ENCODE measurements at regions not wholly inside any gene's neighbourhood (a gene's known extent, or its start where the extent isn't known, plus 50 kb on each side); places are given as distances from the start of the nearest gene placed in this dataset.

GRCh38 chr5:143571642-143572624 lies 168.4 kb upstream of the NR3C1 start:
- H2AFZ ChIP-seq (ENCODE audit: control insufficient read depth, low read length): no peak overlapping the region
- FAIRE-seq (no peak), DNase-seq (ENCODE audit: low read depth, low spot score) (no peak)
- no peak overlapping the region for H3K4me2 ChIP-seq (ENCODE audit: control insufficient read depth, extremely low read depth, insufficient read depth, low read depth, low read length)
- H3K4me3 ChIP-seq (ENCODE audit: control insufficient read depth in 2 of 3, extremely low read depth in 1 of 3, insufficient read depth in 2 of 3, low read depth in 1 of 3, low read length in 3 of 3): no peak overlapping the region
- H3K9me1 ChIP-seq (ENCODE audit: control insufficient read depth, extremely low read depth, insufficient read depth, low read length): no peaks in the 10 kb centered on the region
- no peaks in the 10 kb centered on the region for H4K20me1 ChIP-seq (ENCODE audit: control insufficient read depth, extremely low read depth, insufficient read depth, low read length)
- no peaks in the 10 kb centered on the region for H3K36me3 ChIP-seq (ENCODE audit: control insufficient read depth in 2 of 2, extremely low read depth in 1 of 2, insufficient read depth in 2 of 2, low read length in 2 of 2)
- H3K9me3 ChIP-seq (ENCODE audit: control insufficient read depth, low read depth, low read length): no peaks in the 10 kb centered on the region
- no peaks in the 10 kb centered on the region for H3K4me1 ChIP-seq (ENCODE audit: control insufficient read depth, extremely low read depth, insufficient read depth, low read length)
- no peaks in the 10 kb centered on the region for H3K79me2 ChIP-seq (ENCODE audit: control insufficient read depth, insufficient read depth, low read length)
- no peak overlapping the region for H3K27ac ChIP-seq (ENCODE audit: control insufficient read depth, insufficient read depth, low read length)
- no peaks in the 10 kb centered on the region for H3K27me3 ChIP-seq (ENCODE audit: control insufficient read depth, extremely low read depth, insufficient read depth, low read length)
- TF ChIP-seq EZH2 (IDR thresholded peaks at IDR 0.05; ENCODE audit: low read length): no peak
- dilution Hi-C loops (cut with MboI; ENCODE audit: extremely low pct_ligation_motif_present, low sequenced_read_pairs): no loop called here
- H3K9ac ChIP-seq (ENCODE audit: control insufficient read depth, extremely low read depth, insufficient read depth, low read length): no peak overlapping the region

DNA sequence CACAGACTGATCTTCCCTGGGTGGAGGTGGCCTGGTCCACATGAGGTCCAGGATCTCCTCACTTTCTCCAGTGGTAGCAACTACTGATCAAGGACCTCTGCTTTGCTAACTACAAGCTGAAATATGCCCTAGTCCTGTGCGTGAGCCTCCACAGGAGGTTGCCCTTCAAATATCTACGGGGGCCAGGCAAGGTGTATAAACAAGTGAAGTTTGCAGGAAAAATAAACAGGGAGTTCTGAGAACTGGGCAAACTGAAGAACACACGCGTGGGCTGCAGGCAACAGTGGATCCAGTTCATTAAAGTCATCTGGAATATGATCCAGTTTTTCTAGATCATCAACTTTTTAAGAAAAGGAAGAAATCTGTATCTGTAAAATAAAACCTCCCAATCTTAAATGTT lies 167.5 kb upstream of the NR3C1 start:
- Histone ChIP-seq H2AFZ (ENCODE audit: control insufficient read depth, low read length) (no peak overlapping the region), H3K9me3 (ENCODE audit: control insufficient read depth, low read depth, low read length) (no peaks in the 10 kb centered on the region), H3K9ac (ENCODE audit: control insufficient read depth, extremely low read depth, insufficient read depth, low read length) (no peak overlapping the region), H4K20me1 (ENCODE audit: control insufficient read depth, extremely low read depth, insufficient read depth, low read length) (no peaks in the 10 kb centered on the region), H3K79me2 (ENCODE audit: control insufficient read depth, insufficient read depth, low read length) (no peaks in the 10 kb centered on the region), H3K4me2 (ENCODE audit: control insufficient read depth, extremely low read depth, insufficient read depth, low read depth, low read length) (no peak overlapping the region), H3K4me1 (ENCODE audit: control insufficient read depth, extremely low read depth, insufficient read depth, low read length) (no peaks in the 10 kb centered on the region), H3K4me3 (ENCODE audit: control insufficient read depth in 2 of 3, extremely low read depth in 1 of 3, insufficient read depth in 2 of 3, low read depth in 1 of 3, low read length in 3 of 3) (no peak overlapping the region), H3K27ac (ENCODE audit: control insufficient read depth, insufficient read depth, low read length) (no peak overlapping the region), H3K9me1 (ENCODE audit: control insufficient read depth, extremely low read depth, insufficient read depth, low read length) (no peaks in the 10 kb centered on the region), H3K36me3 (ENCODE audit: control insufficient read depth in 2 of 2, extremely low read depth in 1 of 2, insufficient read depth in 2 of 2, low read length in 2 of 2) (no peaks in the 10 kb centered on the region), H3K27me3 (ENCODE audit: control insufficient read depth, extremely low read depth, insufficient read depth, low read length) (no peaks in the 10 kb centered on the region)
- FAIRE-seq (no peak), DNase-seq (ENCODE audit: low read depth, low spot score) (no peak)
- no peak for TF ChIP-seq EZH2 (IDR thresholded peaks at IDR 0.05; ENCODE audit: low read length)
- TF ChIP-seq, protein P1, sequence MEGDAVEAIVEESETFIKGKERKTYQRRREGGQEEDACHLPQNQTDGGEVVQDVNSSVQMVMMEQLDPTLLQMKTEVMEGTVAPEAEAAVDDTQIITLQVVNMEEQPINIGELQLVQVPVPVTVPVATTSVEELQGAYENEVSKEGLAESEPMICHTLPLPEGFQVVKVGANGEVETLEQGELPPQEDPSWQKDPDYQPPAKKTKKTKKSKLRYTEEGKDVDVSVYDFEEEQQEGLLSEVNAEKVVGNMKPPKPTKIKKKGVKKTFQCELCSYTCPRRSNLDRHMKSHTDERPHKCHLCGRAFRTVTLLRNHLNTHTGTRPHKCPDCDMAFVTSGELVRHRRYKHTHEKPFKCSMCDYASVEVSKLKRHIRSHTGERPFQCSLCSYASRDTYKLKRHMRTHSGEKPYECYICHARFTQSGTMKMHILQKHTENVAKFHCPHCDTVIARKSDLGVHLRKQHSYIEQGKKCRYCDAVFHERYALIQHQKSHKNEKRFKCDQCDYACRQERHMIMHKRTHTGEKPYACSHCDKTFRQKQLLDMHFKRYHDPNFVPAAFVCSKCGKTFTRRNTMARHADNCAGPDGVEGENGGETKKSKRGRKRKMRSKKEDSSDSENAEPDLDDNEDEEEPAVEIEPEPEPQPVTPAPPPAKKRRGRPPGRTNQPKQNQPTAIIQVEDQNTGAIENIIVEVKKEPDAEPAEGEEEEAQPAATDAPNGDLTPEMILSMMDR (optimal IDR thresholded peaks at IDR 0.05 in 1 of 3, IDR thresholded peaks at IDR 0.05 in 1 of 3, conservative IDR thresholded peaks at IDR 0.05 in 1 of 3; ENCODE audit: extremely low read depth in 1 of 3, insufficient read depth in 2 of 3, low read length in 3 of 3): no peak
- dilution Hi-C loops (cut with MboI; ENCODE audit: extremely low pct_ligation_motif_present, low sequenced_read_pairs): no loop called here
